GM13976 (cell line): ENCODE measurements at regions not wholly inside any gene's neighbourhood (a gene's known extent, or its start where the extent isn't known, plus 50 kb on each side); places are given as distances from the start of the nearest gene placed in this dataset.

Experiments used
- DNase-seq: peaks from one replicate; pipeline ENCODE4 v3.0.0; 2012; ENCODE audit warnings: low spot score
- in situ Hi-C: fragments of 300-500 bp; cut with MboI; formaldehyde crosslinking; loops from one replicate; pipeline ENCODE4 v1.12.0; 2022; ENCODE audit warnings: low sequenced_read_pairs, mixed read lengths, inconsistent platforms; ENCODE audit not compliant: unreplicated experiment
- TF ChIP-seq, protein P1 (sequence below): IDR thresholded peaks from 2 replicates; pipeline ENCODE4 v1.5.1; 2012; ENCODE audit warnings: borderline replicate concordance, mild to moderate bottlenecking; ENCODE audit not compliant: insufficient read depth; ENCODE audit errors: extremely low read depth, missing control alignments, control extremely low read depth

DNA sequence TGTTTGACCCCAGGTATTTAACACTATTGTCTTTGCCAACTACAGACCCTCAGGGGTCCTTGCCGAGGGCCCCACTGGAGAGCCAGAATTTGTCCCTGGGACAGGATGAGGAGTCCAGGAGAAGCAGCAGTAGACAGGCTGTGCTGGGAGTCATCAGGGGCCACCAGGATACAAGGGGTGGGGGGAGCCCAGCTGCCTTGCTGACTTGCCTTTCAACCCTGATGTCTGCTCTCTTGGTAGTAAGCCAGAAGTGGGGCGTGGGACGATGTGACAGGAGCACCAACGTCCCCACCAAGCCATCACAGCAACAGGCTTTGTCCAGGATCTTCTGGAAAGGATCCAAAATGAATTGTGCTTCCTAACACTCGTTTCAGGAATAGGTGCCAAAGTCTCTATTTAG is 62.4 kb upstream of the CDCA7L start:
- in situ Hi-C loops: loop anchor here (25.0 kb wide), 1 partner anchor 746 kb away; no protein-coding TSS in a partner anchor
- TF ChIP-seq, protein P1, sequence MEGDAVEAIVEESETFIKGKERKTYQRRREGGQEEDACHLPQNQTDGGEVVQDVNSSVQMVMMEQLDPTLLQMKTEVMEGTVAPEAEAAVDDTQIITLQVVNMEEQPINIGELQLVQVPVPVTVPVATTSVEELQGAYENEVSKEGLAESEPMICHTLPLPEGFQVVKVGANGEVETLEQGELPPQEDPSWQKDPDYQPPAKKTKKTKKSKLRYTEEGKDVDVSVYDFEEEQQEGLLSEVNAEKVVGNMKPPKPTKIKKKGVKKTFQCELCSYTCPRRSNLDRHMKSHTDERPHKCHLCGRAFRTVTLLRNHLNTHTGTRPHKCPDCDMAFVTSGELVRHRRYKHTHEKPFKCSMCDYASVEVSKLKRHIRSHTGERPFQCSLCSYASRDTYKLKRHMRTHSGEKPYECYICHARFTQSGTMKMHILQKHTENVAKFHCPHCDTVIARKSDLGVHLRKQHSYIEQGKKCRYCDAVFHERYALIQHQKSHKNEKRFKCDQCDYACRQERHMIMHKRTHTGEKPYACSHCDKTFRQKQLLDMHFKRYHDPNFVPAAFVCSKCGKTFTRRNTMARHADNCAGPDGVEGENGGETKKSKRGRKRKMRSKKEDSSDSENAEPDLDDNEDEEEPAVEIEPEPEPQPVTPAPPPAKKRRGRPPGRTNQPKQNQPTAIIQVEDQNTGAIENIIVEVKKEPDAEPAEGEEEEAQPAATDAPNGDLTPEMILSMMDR: no peak
- no peak for DNase-seq

DNA sequence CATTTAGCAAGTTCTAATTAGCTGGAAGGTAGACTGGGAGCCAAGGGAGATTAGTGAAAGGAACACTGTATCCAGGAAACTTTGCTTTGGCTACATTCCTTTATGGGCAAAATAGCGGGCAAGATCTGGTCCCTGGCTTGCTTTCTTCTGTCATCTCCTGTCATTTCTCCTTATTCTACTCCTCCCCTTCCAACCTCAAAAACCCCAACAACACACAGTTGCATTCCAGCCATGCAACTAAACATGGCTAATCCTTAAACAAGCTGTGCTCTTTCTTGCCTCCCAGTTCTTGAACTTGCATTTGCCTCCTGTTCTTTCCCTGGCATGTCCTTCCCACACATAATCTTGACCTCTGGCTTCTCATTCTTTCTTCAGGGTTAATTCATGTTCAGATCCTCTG is 59.5 kb upstream of the CDCA7L start:
- no peak for DNase-seq
- TF ChIP-seq, protein P1: no peak
- in situ Hi-C loops: loop anchor here (25.0 kb wide), 1 partner anchor 743 kb away; no protein-coding TSS in a partner anchor

DNA sequence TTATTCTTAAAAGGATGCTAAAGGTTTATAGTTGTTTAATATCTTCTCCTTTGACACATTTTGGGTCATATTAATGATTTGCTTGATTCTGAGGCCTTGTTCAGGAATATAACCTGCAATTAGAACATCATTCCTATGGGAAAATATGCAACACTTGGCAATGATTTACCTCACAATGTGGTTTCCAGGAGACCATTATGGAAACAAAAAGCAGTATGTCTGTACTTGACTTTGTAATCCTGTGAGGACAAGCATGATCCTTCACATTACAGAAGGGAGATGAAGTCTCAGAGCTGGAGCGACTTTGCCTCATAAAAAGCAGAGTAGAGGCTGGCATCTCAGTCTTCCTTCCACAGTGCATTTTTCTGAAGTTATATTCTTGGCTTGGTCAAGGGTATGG is 57.0 kb upstream of the CDCA7L start:
- DNase-seq: no peak
- TF ChIP-seq, protein P1: no peak
- in situ Hi-C loops: loop anchor here (25.0 kb wide), 1 partner anchor 740 kb away; no protein-coding TSS in a partner anchor

DNA sequence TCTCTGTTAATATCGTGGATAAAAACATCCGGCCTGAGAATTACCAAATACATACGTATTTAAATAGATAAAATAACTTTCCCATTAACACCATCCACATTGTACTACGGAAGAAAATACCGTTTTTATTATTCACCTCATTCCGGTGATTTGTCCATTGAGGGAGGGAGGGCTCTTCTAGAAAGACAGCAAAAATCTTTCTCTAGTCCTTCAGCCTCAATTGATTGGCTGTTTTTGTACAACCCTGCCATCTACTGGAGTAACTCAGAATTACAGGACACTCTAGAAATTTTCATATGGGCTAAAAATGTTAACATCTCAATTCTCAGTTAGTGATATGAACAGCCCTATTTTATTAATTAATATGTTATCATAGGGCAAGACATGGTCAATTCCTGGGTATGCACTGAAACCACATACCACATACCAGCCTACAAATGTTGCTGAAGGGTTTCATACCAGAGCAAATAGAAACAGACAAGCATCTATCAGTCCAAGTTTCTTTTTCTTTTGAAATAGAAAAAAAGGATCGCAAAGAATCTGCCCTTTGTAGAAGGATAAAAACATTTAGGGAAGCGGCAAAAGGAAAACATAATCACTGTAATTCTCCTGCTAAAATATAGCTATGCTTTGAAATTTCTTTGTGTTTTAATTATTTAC is 55.8 kb upstream of the CDCA7L start:
- peak; percentile 72 for DNase-seq
- TF ChIP-seq, protein P1: peak; percentile 68
- in situ Hi-C loops: loop anchor here (25.0 kb wide), 1 partner anchor 739 kb away; no protein-coding TSS in a partner anchor

DNA sequence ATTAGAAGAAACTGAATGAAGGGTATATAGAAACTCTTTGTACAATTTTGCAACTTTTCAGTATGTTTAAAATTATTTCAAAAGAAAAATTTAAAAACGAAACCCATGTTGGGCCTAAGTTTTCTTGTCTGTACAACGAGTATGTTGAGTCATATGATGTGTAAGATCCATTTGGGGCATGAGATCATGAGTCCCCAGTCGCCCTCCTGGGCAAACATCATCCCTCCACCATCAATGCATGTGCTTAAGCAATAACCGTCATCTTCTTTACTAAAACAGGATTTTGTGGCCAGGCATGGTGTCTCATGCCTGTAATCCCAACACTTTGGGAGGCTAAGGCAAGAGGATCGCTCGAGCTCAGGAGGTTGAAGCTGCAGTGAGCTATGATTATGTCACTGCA is 54.2 kb upstream of the CDCA7L start:
- TF ChIP-seq, protein P1: no peak
- in situ Hi-C loops: loop anchor here (25.0 kb wide), 2 partner anchors 213 to 738 kb away; no protein-coding TSS in a partner anchor
- no peak for DNase-seq

DNA sequence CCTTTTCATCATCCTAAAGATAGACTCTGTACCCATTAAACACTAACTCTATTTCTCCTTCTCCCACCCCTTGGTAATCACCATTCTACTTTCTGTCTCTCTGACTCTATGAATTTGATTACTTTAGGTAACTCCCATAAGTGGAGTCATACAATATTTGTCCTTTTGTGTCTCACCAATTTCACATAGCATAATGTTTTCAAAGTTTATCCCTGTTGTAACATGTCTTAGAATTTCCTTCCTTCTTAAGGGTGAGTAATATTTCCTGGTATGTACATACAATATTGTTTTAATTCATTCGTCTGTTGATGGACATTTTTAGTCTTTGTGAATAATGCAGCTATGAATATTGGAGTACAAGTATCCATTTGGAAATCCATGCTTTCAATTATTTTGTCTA is 50.9 kb upstream of the CDCA7L start:
- in situ Hi-C loops: loop anchor here (25.0 kb wide), 1 partner anchor 209 kb away; no protein-coding TSS in a partner anchor
- TF ChIP-seq, protein P1: no peak
- DNase-seq: no peak
